Hepatocyte (in vitro differentiated cells): ENCODE measurements at regions not wholly inside any gene's neighbourhood (a gene's known extent, or its start where the extent isn't known, plus 50 kb on each side); places are given as distances from the start of the nearest gene placed in this dataset.

Experiments
- DNase-seq: peaks from one replicate; pipeline ENCODE4 v3.0.0-alpha.2; 2016; ENCODE audit warnings: low spot score
- H2AFZ ChIP-seq: fragments of 200-600 bp; sonication (generic); 2 replicates; pipeline ENCODE4 v1.6.0; 2016; ENCODE audit warnings: antibody characterized with exemption, mild to moderate bottlenecking
- H3K27ac ChIP-seq: fragments of 200-600 bp; sonication (generic); 2 replicates; pipeline ENCODE4 v1.5.1; 2016; ENCODE audit warnings: mild to moderate bottlenecking
- H3K27me3 ChIP-seq: fragments of 200-600 bp; sonication (generic); 2 replicates; pipeline ENCODE4 v1.6.1; 2016
- H3K36me3 ChIP-seq: fragments of 200-600 bp; sonication (generic); replicated peaks from 2 replicates; pipeline ENCODE4 v1.5.1; 2016; ENCODE audit warnings: low read depth; ENCODE audit not compliant: insufficient read depth
- H3K4me1 ChIP-seq: fragments of 200-600 bp; sonication (generic); 2 replicates; pipeline ENCODE4 v1.5.1; 2016; ENCODE audit warnings: mild to moderate bottlenecking, moderate library complexity; ENCODE audit not compliant: insufficient read depth
- H3K4me2 ChIP-seq: fragments of 200-600 bp; sonication (generic); 2 replicates; pipeline ENCODE4 v1.6.0; 2016
- H3K4me3 ChIP-seq: fragments of 200-600 bp; sonication (generic); 2 replicates; pipeline ENCODE4 v1.5.1; 2016; ENCODE audit warnings: mild to moderate bottlenecking
- H3K79me2 ChIP-seq: fragments of 200-600 bp; sonication (generic); 2 replicates; pipeline ENCODE4 v1.6.0; 2017; ENCODE audit warnings: mild to moderate bottlenecking
- H3K9me2 ChIP-seq: fragments of 200-600 bp; sonication (generic); replicated peaks from 2 replicates; pipeline ENCODE4 v1.6.0; 2017; ENCODE audit warnings: mild to moderate bottlenecking; ENCODE audit not compliant: insufficient read depth
- H3K9me3 ChIP-seq: fragments of 200-600 bp; sonication (generic); 2 replicates; pipeline ENCODE4 v1.5.1; 2016; ENCODE audit warnings: low read depth, mild to moderate bottlenecking
- H4K20me1 ChIP-seq: fragments of 200-600 bp; sonication (generic); 2 replicates; pipeline ENCODE4 v1.6.0; 2016; ENCODE audit warnings: mild to moderate bottlenecking; ENCODE audit not compliant: insufficient read depth, poor library complexity, severe bottlenecking
- EZH2 ChIP-seq: fragments of 200-600 bp; sonication (generic); IDR thresholded peaks from 2 replicates; pipeline ENCODE4 v1.6.1; 2016; ENCODE audit warnings: antibody characterized with exemption, mild to moderate bottlenecking, borderline replicate concordance
- EZH2phosphoT487 ChIP-seq: fragments of 200-600 bp; sonication (generic); IDR thresholded peaks from one replicate; pipeline ENCODE4 v1.6.1; 2018; ENCODE audit warnings: antibody characterized with exemption, mild to moderate bottlenecking, low read depth, moderate library complexity; ENCODE audit not compliant: unreplicated experiment, severe bottlenecking
- WGBS: methylation state at CpG from one replicate; pipeline ENCODE4 v1.1.6; 2016; ENCODE audit warnings: low lambda C conversion rate; ENCODE audit errors: missing lambda C conversion rate; 5-methylcytosine and 5-hydroxymethylcytosine counted together
- TF ChIP-seq, protein P1 (sequence below): fragments of 200-600 bp; sonication (generic); IDR thresholded peaks from 2 replicates; pipeline ENCODE4 v1.5.1; 2016; ENCODE audit warnings: antibody characterized with exemption, mild to moderate bottlenecking; ENCODE audit not compliant: poor library complexity

DNA sequence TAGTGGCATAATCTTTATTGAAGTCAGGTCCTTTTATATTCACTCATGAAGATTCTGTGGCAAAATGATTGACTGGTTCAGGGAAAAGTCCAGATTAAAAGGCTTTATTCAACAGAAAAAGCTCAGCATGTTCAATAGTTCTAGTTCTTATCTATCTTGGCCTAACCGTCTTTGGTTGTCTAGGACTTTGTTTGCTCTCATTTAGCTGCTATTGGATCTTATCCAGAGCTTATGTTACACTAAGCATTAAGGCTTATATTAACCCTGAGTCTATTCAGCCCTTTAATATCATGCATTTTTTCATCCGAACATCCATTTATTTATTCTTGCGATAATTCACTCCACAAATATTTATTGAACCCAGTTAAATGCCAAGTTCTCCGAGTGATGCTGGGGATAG is 601.0 kb upstream of the SGO1 start:
- Histone ChIP-seq H3K9me3 (no peaks in the 10 kb centered on the region), H3K4me2 (no peak overlapping the region), H3K4me3 (no peak overlapping the region), H3K4me1 (no peaks in the 10 kb centered on the region), H3K27me3 (no peaks in the 10 kb centered on the region), H2AFZ (no peak overlapping the region), H3K79me2 (no peaks in the 10 kb centered on the region), H4K20me1 (no peaks in the 10 kb centered on the region), H3K36me3 (no peaks in the 10 kb centered on the region), H3K9me2 (no peaks in the 10 kb centered on the region), H3K27ac (no peak overlapping the region)
- no peak for DNase-seq
- TF ChIP-seq EZH2 (no peak), EZH2phosphoT487 (no peak)
- TF ChIP-seq, protein P1, sequence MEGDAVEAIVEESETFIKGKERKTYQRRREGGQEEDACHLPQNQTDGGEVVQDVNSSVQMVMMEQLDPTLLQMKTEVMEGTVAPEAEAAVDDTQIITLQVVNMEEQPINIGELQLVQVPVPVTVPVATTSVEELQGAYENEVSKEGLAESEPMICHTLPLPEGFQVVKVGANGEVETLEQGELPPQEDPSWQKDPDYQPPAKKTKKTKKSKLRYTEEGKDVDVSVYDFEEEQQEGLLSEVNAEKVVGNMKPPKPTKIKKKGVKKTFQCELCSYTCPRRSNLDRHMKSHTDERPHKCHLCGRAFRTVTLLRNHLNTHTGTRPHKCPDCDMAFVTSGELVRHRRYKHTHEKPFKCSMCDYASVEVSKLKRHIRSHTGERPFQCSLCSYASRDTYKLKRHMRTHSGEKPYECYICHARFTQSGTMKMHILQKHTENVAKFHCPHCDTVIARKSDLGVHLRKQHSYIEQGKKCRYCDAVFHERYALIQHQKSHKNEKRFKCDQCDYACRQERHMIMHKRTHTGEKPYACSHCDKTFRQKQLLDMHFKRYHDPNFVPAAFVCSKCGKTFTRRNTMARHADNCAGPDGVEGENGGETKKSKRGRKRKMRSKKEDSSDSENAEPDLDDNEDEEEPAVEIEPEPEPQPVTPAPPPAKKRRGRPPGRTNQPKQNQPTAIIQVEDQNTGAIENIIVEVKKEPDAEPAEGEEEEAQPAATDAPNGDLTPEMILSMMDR: no peak
- WGBS: 37% methylated on average over 4 of the region's 4 CpGs

DNA sequence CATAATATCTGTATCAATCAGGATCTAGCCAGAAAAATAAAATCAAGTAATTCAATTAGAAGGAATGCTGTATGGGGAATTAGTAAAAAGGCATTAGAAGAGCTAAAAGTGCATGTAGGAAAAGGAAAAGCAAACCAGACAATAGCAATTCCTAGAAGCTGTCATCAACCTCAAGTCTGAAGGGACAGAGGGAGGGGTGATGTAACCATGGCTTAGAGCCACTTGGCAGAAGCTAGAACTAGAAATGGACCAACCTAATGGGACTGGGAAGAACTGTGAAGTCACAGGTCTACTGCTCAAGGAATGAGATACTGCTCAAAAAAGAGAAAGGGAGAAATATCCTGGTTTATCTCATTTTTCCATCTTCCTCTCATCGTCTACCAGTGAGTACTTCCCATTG is 590.7 kb upstream of the SGO1 start:
- Histone ChIP-seq H3K9me3 (no peaks in the 10 kb centered on the region), H3K36me3 (no peaks in the 10 kb centered on the region), H3K79me2 (no peaks in the 10 kb centered on the region), H4K20me1 (no peaks in the 10 kb centered on the region), H3K4me2 (no peak overlapping the region), H3K27ac (no peak overlapping the region), H3K9me2 (no peaks in the 10 kb centered on the region), H3K4me3 (no peak overlapping the region), H3K27me3 (no peaks in the 10 kb centered on the region), H3K4me1 (no peaks in the 10 kb centered on the region), H2AFZ (no peak overlapping the region)
- no peak for TF ChIP-seq EZH2phosphoT487
- TF ChIP-seq, protein P1: no peak
- no peak for TF ChIP-seq EZH2
- DNase-seq: no peak
- 79% methylated on average over 1 of the region's 1 CpG for WGBS

DNA sequence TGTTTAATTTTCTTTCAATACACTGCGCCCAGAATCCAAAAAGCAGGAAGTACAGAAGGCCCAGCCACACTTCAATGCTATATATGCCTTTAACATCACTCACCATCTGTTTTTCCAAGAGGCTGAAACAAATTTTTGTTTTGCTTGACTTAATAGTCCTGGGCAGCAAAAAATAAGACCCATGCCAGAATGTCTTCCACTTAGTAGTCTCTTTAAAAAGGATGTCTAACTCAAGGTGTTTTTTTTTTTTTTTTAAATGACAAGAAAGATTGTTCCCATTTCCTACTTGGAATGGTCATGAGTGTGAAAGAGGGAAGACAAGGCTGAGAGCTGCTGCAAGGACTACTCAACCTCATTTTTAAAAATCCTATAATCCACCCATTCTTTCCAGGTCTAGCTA is 590.3 kb upstream of the SGO1 start:
- H2AFZ ChIP-seq: no peak overlapping the region
- H3K27me3 ChIP-seq: no peaks in the 10 kb centered on the region
- H3K4me1 ChIP-seq: no peaks in the 10 kb centered on the region
- no peak overlapping the region for H3K27ac ChIP-seq
- no peak overlapping the region for H3K4me3 ChIP-seq
- 0% methylated on average over 1 of the region's 1 CpG for WGBS
- H3K9me3 ChIP-seq: no peaks in the 10 kb centered on the region
- H3K79me2 ChIP-seq: no peaks in the 10 kb centered on the region
- no peak overlapping the region for H3K4me2 ChIP-seq
- TF ChIP-seq, protein P1: no peak
- TF ChIP-seq EZH2: no peak
- TF ChIP-seq EZH2phosphoT487: no peak
- no peaks in the 10 kb centered on the region for H3K36me3 ChIP-seq
- no peaks in the 10 kb centered on the region for H4K20me1 ChIP-seq
- no peaks in the 10 kb centered on the region for H3K9me2 ChIP-seq
- DNase-seq: no peak
